ENCODE measurements at regions not wholly inside any gene's neighbourhood (a gene's known extent, or its start where the extent isn't known, plus 50 kb on each side); places are given as distances from the start of the nearest gene placed in this dataset.
"Not testable (repeated sequence)": the region's sequence is repeated elsewhere in the genome, so short reads cannot be mapped to it uniquely, and the experiment has no call there.

DNA sequence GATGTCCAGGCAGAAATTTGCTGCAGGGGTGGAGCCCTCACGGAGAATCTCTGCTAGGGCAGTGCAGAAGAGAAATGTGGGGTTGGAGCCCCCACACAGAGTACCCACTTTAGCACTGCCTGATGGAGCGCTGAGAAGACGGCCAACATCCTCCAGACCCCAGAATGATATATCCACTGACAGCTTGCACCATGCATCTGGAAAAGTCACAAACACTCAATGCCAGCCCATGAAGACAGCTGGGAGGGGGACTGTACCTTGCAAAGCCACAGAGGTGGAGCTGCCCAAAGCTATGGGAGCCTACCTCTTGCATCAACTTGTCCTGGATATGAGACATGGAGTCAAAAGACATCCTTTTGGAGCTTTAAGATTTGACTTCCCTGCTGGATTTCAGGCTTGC is 426.3 kb upstream of the FAM174A start:
- no peak for DNase-seq
- TF ChIP-seq POLR2A (IDR thresholded peaks at IDR 0.05; ENCODE audit: low read length) (no peak), GATA1 (IDR thresholded peaks at IDR 0.05; ENCODE audit: low read depth, low read length) (no peak)

DNA sequence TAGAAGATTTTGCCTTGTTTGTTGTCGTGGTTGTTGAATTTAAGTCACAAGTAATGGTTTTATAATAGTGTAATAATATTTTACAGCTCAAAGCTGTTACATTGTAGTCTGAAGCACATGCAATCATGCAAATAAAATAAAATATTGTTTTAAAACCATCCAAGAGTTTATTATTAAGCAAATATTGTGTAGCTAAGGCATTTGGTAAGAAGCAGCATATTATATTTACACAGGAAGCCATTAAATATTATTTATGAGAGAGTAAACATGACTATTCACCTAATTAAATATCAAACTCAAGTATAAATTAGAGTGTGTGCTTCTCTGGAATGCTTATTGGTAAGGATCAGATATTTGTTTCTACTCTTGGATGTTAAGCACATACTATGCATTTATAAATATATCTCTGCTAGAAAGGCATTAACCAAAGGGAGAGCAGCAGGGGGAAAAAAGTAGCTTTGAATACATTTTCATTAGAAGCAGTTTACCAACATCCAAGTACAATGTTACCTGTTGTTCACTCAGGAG is 431.5 kb upstream of the FAM174A start:
- DNase-seq, result not testable (repeated sequence)

DNA sequence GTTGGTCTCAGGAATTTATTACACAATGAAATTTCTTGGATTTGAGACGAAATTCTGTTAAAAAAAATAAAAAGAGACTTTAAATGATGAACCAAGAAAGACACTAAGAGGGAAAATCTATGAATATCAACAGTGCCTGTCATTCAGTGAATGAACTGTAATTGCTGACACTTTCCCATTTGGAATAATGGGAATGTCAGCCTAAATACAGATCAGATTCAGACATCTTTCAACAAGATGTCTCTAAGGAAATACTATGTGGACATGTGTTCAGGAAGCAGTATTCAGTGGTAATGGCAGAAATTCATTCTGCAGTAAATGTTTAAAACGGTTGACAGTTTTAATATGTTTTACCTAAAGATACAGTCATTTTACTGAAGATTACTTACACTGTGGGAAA is 433.7 kb upstream of the FAM174A start:
- DNase-seq, result not testable (repeated sequence)

DNA sequence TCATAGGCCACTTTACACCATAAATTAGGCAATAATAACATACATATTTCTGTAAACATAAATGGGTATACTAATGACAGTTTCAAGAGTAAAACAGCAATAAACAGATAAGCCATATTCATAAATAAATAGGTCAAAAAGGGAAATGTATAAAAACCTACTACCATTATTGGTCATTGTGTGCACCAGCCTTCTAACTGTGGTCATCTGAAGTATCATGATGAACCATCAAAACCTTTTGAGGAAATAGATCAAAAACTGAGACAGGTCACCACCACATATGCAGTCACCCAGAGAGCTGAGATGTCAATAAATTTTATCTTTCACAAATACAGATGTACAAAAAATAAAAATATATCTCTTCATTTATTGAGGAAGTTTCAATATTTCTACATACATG is 438.8 kb upstream of the FAM174A start:
- not testable (repeated sequence) for DNase-seq

DNA sequence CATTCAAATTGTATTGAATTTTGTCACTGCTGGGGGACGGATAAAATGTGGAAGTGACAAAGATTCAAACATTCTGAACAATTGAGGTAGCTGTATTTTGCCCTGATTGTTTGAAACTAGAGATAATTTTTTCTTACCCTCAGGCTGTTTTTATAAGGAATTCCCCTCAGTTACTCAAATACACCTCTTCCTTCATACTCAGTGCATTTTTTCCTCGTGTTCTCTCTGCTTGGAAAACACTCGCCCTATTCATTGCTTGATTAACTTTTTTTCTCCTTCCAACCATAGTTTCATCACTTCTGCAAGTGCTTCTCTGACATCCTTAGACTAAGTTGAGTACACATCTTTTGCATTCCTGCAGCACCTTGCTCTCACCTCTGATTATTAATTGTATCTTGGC is 454.5 kb upstream of the FAM174A start:
- not testable (repeated sequence) for DNase-seq

DNA sequence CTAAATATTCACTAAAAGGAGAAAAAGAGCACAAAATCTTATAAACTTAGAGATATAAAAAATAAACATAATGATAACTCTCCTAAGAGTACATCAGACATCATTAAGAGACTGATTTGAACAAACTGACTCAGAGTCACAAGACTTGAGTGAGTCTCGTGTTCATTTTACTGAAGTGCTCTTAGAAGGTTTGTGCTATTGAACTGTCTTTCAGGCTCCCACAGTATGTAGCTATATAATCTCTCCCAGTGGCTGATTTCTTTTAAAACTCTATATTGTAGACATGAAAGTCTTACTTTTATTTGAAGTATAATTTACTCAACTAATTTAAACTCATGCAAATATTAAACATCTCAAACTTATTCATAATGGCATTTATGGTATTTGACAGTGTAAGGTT is 456.0 kb upstream of the FAM174A start:
- not testable (repeated sequence) for DNase-seq

DNA sequence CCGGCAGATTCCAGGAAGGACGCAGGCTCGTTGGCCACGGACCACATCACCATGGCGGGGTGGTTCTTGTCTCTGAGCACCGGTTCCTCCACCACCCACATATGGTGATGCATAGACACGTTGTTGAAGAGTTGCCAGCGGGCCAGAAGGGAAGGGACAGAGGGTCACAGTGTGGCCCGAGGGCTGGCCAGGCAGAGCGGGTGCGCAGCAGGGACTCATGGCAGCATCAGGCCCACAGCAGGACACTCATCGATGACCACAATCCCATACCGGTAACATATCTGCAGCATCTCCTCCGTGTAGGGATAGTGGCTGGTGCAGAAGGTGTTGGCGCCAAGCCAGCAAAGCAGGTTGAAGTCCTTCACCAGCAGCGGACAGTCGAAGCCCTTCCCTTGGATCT is 469.2 kb upstream of the FAM174A start:
- not testable (repeated sequence) for DNase-seq

DNA sequence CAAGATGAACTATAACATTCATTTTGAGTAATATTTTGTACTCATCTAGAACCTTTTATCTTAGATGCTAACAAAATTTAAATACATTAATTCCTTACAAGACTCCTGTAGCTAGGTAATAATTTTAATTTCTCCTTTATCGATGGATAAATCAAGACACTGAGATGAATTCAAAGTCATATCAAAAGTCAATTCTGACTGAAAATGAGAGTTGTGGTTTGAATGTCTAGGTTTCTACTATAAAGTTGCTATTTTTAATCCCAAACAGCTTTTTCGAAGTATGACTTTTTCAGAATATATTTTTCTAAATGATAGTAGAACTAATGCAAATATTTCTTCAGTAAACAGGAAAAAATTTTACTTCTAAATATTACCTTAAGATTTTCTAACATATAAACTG is 491.7 kb upstream of the FAM174A start:
- no peak for DNase-seq
- TF ChIP-seq GATA1 (IDR thresholded peaks at IDR 0.05; ENCODE audit: low read depth, low read length) (no peak), POLR2A (IDR thresholded peaks at IDR 0.05; ENCODE audit: low read length) (no peak)

DNA sequence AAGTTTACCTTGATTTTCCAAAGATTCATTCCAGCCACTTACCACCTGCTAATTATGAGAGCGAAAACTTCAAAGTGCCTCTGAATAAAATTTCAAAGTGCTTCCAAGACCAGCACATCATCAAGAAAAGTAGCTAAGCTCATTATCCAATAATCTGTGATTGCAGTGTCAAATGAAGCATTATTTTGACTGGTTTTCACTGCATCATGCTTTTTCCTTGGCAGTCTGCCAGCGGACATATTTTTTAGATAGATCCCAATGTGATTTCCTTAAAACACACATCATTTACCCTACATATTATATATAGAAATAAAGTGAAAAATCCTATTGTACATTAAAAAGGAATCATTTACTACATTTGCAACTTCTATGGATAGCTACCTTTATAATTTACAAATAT is 508.6 kb upstream of the FAM174A start:
- TF ChIP-seq GATA1 (IDR thresholded peaks at IDR 0.05; ENCODE audit: low read depth, low read length), result no peak
- TF ChIP-seq POLR2A (IDR thresholded peaks at IDR 0.05; ENCODE audit: low read length), result no peak

DNA sequence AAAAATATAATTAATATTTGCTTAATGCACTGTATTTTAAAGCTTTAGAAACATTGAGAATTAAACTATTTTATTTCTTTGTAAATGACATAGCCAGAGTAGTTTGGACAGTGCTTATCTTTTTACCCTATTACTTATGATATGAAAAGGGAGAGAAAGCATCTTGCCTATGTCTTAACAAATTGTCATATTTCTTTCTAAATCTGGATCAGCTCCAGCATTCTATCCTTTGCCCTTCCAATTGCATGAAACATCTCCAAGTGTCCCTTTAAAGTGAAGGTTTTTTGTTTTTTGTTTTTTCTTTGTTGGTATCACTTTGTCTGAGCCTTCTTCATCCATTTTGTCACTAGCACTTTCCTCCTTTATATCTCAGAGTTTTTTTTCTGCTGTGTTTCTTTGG is 511.6 kb upstream of the FAM174A start:
- TF ChIP-seq GATA1 (IDR thresholded peaks at IDR 0.05; ENCODE audit: low read depth, low read length) (no peak), POLR2A (IDR thresholded peaks at IDR 0.05; ENCODE audit: low read length) (no peak)
- no peak for DNase-seq

More for the DNA sequence above, 508.6 kb upstream of the FAM174A start:
- no peak for DNase-seq

DNA sequence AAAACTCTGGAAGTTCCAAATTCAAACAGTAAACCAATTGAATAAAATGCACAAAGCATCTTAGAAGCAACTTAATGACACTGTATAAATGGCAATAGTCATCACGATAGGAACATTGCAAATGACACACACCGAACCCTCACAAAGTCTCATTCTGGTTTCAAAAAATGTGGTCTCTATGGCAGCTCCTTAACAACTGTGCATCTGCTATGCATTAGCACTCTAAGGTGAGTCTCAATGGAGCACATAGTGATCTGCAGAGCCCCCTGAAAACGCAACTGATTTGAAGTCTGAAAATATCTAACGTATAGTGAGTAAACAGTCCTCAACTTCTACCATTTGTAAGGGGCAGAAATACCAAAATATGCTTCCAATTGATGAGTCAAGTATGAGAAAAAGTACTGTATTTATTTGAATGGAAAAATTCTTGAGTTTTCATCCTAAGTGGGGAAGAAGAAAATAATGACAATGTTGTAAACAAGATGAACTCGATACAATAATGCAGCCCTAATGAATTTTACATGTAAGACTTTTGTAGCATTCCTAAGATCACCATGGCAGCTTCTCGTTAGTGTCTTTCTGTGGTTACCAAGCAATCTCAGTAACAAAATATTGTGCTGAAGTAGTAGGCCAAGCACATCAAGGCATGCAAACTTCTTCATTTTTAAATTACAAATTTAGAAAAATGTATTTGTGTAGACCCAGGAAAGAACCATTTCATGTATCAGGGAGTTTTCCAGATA is 517.5 kb upstream of the FAM174A start:
- TF ChIP-seq POLR2A (IDR thresholded peaks at IDR 0.05; ENCODE audit: low read length) (no peak), GATA1 (IDR thresholded peaks at IDR 0.05; ENCODE audit: low read depth, low read length) (no peak)
- no peak for DNase-seq

DNA sequence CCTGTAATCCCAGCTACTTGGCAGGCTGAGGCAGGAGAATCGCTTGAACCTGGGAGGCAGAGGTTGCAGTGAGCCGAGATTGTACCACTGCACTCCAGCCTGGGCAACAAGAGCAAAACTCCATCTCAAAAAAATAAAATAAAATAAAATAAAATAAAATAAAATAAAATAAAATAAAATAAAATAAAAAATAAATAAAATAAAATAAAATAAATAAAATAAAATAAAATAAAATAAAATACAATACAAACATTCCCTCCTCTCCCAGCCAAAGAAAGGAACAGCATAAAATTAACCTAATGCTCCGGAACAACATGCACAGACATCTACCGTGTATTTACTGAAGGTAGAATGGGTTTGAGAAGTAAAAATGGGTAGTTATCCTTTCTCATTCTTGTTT is 521.9 kb upstream of the FAM174A start:
- DNase-seq, result not testable (repeated sequence)

DNA sequence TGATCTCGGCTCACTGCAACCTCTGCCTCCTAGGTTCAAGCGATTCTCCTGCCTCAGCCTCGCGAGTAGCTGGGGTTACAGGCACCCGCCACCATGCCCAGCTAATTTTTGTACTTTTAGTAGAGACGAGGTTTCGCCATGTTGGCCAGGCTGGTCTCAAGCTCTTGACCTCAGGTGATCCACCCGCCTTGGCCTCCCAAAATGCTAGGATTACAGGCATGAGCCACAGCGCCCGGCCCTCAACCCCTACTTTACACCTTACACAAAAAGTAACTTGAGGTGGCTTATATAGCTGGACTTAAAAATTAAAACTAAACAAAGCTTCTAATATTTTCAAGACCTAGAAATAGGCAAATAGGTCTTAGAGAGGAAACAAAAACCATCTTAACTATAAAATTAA is 524.0 kb upstream of the FAM174A start:
- not testable (repeated sequence) for DNase-seq

DNA sequence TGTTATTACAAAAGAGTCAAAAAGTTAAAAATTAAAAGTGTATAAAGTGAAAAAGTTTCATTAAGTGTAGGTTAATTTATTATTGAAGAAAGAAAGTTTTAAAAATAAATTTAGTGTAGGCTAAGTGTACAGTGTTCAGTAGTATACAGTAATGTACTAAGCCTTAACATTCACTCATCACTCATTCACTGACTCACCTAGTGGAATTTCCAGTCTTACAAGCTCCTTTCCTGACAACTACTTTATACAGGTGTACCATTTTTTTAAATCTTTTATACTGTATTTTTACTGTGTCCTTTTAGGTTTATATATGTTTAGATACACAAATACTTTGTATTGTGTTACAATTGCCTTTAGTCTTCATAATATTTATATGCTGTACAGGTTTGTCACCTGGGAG is 530.2 kb upstream of the FAM174A start:
- TF ChIP-seq POLR2A (IDR thresholded peaks at IDR 0.05; ENCODE audit: low read length), result no peak
- TF ChIP-seq GATA1 (IDR thresholded peaks at IDR 0.05; ENCODE audit: low read depth, low read length), result no peak
- no peak for DNase-seq

DNA sequence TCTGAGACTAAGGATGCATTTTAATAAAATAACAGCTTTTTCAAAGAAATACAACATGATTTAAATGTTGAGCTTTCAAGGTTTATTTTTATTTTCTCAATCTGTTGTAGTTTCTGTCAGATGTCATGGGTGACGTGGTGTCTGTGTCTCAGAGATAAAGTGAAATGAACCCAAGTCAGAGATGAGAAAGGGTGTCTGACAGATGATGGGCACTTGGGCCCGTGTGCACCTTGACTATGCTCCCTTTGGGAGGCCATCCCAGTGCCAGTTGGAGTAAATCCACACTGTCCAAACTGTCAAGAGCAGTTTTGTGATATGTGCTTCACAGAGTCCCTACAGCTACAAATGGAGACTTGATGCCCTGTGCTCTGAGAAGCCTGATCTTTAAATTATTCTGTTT is 536.9 kb upstream of the FAM174A start:
- no peak for TF ChIP-seq POLR2A (IDR thresholded peaks at IDR 0.05; ENCODE audit: low read length)
- TF ChIP-seq GATA1 (IDR thresholded peaks at IDR 0.05; ENCODE audit: low read depth, low read length), result no peak
- no peak for DNase-seq

DNA sequence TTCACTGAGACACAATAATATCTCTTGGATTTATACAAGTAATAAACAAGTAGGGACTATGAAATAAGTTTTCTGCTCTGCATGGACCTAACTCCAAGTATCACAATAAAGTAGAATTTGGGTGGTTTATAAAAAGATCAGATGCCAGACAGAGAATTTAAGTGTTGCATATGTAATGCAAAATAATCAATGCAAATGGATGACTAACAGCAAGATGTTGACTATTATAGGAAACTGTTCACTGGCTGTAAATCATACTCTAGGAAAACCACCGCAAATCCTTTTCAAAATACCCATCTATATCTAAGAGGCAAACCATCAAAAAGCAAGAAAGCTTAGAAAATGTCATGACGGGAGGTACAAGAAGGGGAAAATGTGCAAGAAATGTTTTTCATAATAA is 539.8 kb upstream of the FAM174A start:
- no peak for DNase-seq
- TF ChIP-seq GATA1 (IDR thresholded peaks at IDR 0.05; ENCODE audit: low read depth, low read length) (no peak), POLR2A (IDR thresholded peaks at IDR 0.05; ENCODE audit: low read length) (no peak)

DNA sequence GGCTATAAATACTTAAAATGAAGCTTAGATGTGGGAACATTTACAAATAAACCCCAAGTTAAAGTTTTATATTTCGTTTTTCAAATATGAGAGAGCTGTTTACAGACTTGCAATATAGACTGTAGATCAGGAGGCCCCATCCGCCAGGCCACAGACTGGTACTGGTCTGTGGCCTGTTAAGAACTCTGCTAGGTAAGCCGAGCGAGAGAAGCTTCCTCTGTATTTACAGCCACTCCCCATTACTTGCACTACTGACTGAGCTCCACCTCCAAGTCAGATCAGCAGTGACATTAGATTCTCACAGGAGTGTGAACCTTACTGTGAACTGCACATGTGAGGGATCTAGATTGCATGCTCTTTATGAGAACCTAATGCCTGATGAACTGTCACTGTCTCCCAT is 561.4 kb upstream of the FAM174A start:
- TF ChIP-seq POLR2A (IDR thresholded peaks at IDR 0.05; ENCODE audit: low read length) (no peak), GATA1 (IDR thresholded peaks at IDR 0.05; ENCODE audit: low read depth, low read length) (no peak)

More for the DNA sequence above, 561.4 kb upstream of the FAM174A start:
- no peak for DNase-seq

Measured in erythroblast (primary cell).